ENCODE measurements at regions not wholly inside any gene's neighbourhood (a gene's known extent, or its start where the extent isn't known, plus 50 kb on each side); places are given as distances from the start of the nearest gene placed in this dataset.

DNA sequence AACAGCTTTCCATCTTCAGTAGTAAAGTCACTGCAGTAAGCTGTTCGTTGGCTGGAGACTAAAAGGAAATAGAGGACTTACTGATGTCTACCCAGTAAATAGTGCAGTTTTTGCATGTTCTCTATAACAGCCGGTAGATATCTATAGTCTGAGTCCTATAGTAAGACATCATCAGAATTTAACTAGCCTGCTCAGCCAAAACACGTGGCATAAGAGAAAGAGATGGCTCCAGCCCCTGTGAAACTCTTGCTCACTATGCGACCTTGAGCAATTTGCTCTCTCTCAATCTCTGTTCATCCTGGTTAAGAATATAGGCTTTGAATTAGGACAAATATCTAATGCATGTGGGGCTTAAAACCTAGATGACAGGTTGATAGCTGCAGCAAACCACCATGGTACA is 201.6 kb upstream of the PAPPA start:
- TF ChIP-seq, protein P1, sequence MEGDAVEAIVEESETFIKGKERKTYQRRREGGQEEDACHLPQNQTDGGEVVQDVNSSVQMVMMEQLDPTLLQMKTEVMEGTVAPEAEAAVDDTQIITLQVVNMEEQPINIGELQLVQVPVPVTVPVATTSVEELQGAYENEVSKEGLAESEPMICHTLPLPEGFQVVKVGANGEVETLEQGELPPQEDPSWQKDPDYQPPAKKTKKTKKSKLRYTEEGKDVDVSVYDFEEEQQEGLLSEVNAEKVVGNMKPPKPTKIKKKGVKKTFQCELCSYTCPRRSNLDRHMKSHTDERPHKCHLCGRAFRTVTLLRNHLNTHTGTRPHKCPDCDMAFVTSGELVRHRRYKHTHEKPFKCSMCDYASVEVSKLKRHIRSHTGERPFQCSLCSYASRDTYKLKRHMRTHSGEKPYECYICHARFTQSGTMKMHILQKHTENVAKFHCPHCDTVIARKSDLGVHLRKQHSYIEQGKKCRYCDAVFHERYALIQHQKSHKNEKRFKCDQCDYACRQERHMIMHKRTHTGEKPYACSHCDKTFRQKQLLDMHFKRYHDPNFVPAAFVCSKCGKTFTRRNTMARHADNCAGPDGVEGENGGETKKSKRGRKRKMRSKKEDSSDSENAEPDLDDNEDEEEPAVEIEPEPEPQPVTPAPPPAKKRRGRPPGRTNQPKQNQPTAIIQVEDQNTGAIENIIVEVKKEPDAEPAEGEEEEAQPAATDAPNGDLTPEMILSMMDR (IDR thresholded peaks at IDR 0.05; ENCODE audit: poor library complexity): no peak
- no peak for TF ChIP-seq EZH2phosphoT487 (IDR thresholded peaks at IDR 0.05; ENCODE audit: low read depth, severe bottlenecking, unreplicated experiment)
